ENCODE measurements at regions not wholly inside any gene's neighbourhood (a gene's known extent, or its start where the extent isn't known, plus 50 kb on each side); places are given as distances from the start of the nearest gene placed in this dataset.

DNA sequence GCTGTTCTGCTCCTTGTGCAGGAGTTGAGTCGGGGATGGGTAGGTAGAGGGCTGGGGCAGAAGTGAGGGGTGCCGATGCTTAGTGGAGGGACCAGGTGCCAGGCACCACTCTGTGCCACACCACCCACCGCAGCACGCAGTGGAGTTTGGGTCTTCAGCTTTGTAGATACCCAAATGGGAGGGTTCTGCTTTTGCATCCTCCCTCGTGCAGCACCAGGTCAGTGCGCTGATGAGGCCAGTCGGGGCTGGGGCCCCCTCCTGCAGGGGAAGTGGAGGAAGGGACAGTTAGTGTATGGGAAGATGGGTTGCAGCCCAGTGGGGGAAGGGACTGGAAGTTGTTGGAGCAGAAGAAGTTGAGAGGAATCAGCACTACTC is 244.0 kb downstream of the RHOU start:
- DNase-seq, result no peak

DNA sequence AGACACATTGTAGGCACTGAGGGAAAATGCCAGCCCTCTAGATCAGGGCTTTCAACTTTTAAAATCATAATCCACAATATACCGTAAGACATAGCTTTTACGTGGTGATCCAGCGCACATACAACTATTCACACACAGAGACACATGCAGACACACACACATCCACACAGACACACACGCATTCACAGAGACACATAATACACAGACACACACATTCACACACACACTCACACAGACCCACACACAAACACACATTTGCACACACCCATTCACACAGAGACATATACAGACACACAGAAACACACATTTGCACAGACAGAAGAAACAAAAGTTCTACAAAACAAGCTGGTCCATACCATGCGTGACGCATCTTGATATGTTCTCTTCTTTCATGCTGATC is 244.5 kb downstream of the RHOU start:
- DNase-seq, result no peak

DNA sequence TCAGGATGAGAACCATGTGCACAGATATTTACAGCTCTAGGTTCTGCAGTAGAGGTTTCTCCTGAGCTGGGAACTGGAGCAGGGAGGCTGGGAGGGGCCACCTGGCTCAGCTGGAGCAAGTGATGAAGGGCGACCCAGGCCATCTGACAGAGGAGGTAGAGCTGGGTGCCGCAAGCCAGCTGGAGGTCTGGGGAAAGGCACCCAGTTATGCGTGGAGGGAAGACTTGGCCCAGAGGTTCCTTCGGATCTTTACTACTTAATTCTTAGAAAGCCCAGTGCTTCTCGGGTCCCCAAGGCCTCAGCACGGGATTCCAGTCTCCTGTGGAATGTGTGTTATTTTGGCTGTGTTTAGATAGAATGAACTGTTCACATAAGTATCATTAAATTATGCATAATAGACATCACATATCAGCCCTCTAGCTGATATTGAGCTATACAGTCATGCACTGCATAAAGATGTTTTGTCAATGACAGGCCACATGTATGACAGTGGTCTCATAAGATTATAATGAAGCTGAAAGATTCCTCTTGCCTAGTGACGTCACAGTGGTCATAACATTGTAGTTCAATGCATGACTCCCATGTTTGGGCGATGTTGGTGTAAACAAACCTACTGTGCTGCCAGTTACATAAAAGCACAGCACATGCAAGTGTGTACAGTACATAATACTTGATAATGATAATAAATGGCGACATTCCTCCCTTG is 245.1 kb downstream of the RHOU start:
- no peak for DNase-seq

DNA sequence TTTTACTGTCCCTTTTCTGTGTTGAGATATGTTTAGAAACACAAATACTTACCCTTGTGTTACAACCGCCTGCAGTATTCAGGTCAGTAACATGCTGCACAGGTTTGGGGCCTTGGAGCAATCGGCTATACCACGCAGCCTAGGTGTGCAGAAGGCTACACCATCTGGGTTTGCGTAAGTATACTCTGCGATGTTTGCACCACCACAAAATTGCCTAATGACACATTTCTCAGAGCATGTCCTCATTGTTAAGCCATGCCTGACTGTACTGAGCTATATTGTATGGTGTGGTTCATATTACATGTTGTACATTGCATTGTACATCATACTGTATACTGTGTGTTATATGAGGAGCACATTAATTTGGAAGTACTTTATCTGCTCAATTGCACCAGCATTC is 247.4 kb downstream of the RHOU start:
- no peak for DNase-seq

DNA sequence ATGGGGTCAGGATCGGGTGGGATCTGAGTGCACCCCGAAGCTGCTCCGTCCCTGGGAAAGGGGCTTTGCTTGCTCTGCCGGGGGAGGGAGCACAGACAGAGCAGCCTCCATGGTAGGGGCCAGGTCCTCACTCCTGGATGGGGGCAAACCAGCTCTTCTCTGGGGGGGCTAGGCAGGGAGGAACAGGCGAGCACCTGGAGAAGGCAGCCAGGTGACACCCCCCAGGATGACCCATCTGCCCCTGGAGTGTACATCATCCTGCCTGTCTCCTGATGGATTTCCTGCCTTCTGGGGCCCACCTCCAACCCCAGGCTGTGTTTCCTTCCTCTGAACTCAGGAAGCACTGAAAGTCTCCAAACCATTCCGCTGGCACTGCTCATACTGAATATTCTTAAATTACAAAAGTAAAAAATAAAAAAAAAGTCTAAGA is 248.0 kb downstream of the RHOU start:
- no peak for DNase-seq

DNA sequence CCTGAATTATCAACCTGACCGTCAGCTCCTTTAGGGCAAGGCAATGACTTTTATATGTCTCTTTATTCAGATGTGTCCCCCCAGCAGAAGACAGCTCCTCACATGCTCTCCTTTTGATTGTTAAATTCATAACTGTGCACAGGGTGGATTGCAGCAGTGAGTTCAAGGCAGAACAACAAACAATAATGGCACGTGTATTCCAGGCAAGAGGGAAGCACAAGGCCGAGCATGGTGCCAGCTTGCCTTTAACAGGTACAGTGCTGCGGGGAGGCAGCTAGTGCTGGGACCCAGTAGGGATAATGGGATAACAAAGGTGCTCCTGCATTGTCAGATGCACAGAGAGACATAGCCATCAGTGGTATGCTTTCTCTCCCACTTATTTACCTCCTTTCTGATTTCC is 248.4 kb downstream of the RHOU start:
- DNase-seq, result no peak

DNA sequence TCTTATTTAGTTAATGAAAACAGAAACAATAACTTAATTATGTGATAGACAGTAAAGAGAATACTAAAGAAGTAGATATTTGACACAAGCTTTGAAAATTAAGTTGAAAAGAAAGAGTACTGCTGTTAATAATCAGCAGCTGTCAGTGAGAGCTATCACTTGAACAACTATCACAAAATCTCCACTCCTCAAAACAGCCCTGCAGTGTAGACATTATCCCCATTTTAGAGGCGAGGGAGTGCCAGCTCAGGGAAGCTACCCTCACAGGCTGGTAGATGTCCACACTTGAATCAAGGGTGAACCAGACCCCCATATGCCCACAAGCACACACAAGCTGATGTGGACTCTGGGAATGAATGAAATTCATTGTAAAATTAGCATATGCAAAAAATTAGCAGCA is 248.8 kb downstream of the RHOU start:
- DNase-seq, result no peak

DNA sequence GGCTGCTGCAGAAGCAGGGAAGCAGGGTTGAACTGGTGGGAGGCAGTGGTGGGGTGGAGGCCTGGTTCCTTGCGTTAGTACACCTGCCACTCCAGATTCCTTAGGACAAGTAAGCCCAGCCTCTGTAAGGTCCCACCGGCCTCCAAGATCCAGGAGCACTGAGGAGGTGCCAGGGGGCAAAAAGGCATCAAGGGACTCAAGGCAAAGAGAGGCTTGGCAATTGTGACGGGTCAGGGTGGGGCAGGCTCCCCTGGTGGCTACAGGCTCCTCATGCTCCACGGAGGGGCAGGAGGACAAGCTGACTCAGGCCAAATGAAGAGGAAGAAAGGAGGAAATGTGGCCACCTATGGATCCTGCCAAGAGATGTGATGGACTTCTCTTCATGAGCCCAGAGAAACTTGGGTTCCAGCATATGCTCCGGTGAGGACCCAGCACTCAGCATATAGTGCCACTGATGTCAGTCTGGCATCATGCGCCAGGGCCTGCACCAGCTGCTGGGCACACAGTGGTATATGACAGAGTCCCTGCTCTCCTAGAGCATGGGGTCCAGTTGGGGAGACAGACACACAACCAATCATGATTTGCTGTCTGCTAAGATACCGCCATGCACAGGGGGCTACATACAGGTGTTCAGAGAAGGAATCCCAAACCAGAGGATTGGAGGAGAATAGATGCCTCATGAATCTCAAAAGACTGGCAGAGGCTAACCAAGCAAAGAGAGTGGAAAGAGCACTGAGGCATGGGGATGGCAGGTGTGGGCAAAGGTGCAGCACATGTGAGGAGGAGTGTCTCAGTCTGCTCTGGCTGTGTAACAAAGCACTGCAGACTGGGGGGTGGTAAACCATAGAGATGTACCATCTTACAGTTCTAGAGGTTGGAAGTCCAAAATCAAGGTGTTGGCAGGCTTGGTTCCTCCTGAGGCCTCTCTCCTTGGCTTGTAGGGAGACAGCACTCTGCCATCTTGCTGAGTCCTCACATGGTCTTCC is 249.7 kb downstream of the RHOU start:
- DNase-seq, result no peak

DNA sequence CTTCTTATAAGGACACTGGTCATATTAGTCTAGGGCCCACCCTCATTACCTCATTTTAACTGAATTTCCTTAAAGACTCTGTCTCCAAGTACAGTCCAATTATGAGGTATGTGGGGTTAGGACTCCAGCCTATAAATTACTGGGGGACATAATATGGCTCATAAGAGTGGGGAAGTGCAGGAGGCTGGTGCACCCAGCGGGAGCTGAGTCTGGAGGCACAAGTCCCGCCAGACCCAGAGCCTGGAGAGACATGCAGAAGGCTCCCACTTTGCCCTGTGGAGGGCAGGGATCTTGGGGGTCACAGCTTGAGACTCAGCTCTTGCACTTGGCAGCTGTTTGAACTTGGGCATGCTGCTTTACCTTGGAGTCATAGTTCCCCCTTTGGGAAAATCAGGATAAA is 250.4 kb downstream of the RHOU start:
- DNase-seq, result no peak

DNA sequence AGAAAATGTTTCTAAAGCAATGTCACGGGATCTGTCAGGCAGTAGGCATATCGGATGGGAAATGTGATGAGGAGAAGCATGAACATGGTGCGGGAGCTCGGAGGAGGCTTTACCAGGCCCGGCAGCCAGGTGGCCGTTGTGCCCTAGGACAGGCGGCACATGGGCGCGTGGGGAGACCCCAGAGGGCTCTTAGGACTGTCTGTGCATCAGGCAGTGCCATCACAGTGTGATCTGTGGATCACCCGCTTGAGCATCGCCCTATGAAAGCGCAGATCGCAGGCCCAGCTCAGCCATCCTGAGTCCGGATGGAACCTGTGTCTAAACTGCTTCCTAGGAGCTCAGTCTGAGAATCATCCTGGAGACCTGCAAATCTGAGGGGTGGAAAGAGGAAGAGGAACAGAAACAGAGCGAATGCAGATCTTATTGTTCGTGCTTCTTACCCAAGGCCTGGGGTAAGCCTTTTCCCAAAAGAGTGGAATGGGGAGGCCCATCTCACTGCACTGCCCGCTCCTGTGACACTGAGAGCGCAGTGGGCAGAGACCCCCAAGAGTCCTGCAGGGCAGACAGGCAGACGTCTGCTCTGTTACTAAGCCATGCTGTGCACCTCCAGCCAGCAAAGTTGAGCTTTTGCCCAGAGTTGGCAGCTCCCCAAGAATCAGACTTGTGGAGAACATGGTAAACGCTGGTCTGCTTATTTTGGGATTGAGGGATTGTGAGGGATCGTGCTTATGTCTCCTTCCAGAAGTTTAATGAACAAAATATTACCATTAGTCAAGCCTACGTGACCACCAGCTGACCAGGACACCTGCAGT is 251.0 kb downstream of the RHOU start:
- DNase-seq, result no peak

DNA sequence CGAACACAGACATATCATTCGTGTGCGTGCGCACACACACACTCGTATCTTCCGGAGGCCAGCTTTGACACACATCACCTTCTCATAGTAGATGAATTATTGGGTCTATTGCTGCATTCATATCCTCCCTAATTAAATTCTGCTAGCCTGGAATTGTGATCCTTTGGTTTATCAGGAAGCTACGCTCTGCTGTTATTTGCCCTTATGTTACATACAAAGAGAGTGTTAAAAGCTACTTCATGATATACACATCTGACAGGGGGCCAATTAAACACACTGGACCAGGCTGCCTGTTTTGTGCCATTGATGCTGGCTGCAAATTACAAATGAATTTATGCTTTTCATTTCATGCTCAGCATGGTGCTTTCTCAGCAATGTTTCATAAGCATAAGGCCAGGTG is 252.0 kb downstream of the RHOU start:
- DNase-seq, result no peak

DNA sequence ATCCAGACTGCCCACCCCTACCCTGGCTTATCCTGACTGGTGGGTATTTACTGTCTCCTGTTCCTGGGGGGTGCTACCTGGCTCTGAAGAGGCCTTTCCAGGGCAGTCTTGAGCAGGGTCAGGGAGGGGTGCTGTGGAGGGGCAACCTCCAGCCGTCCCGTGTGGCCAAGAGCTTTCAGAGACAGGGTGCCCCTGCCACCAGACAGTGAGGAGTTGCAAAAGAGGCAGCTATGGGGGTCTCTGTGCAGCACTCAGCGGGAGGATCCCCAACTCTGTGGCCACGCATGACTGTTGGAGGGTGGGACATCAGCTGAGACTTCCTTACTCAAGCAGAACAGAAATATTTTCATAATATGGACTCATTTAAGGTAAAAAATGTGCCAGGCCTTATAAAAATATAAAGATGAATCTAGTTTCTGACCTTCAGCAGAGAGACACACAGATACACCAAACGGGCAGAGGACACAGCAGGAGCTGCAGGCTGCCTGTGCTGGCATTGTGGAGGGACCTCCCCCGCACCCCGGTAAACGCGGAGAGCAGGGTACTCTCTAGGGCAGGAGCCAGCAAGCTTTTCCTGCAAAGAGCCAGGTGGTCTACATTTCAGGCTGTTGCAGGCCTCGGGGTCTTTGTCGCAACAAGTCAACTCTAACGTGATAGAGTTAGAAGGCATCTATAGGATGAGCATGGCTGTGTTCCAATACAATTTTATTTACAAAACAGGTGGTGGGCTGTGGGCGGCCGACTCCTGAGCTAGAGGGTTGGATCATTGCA is 252.6 kb downstream of the RHOU start:
- no peak for DNase-seq

DNA sequence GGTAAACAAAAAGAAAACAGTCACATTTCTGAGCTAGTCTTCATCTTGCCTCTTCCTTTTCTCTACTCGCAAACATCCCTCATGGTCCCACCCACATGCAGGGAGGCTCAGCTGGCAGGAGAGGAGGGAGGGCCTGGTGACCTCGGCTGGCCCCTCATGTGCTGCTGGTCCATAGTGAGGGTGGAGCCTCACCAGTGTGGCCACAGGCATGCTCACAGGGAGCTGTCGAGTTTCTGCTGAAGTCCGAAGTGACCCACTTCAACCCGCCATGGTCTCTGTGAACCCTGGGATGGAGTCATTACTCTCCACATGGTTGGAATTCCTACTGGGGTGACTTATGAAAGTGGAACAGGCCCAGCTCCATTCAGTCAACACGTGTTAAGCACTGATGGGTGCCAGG is 253.4 kb downstream of the RHOU start:
- no peak for DNase-seq

DNA sequence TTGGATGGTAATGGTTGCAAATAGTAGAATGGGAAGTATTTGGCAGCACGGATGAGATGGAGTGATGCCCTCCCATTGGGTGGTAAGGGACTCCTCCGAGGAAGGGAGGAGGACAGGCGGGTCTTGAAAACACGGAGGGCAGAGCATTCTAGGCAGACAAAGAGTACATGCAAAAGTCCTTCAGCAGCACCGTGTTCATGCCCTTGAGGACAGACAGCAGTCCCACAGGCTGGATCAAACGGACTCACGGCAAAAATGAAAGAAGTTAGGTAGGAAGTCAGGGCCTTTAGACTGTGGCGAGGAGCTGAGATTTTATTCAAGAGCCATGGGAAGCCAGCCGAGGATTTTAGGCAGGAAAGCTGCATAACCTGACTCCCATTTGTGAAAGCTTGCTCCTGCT is 253.9 kb downstream of the RHOU start:
- no peak for DNase-seq

DNA sequence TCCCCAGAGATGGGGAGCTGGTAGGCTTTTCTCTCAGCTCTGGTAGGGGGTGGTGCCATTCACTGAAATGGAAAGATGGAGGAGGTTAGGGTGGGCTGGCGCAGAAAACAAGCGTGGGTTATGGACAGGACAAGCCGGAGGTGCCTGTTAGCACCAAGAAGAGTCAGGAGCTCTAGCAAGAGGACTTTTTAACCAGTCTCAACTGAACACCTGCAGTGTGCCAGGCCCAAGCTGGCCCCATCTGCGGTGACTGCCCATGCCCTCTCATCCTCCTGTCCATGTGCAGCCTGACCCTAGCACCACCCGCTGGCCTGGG is 254.4 kb downstream of the RHOU start:
- no peak for DNase-seq

DNA sequence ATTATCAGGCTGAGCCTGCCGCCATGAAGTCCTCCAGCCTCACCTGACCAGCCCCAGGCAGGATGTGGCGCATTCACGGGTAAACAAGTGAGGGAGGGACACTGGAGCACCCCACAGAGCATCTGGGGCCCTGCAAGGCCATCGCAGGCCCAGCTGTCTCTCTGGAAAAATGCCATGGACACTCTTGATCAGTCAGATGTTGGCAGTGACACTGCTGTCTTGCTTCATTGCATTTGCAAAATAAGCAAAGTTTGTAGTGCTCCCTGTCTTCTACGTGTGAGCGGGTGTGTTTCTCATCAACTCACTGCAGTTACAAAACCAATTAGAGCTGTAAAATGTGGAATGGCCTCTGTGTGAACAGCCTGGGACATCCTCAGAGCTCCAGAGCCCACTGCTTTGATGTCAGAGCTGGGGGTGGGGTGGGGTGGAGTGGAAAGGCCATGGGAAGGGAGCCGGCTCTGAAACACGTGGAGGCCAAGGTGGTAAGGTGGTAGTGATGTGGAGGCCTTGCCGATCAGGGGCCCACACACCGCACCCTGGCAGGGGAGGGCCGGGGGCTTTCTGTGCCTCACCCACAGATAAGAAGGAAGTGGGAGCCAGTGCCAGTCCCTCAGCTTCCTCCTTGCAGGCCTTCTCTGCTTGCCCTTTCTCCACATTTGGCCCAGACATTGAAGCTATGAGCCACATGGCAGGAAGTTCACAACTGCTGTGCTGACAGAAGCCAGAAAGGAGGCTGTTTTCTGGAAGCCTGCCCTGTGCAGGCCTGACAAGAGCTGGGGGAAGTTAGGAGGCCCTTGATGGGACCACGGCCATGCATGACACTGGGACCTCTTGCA is 254.9 kb downstream of the RHOU start:
- no peak for DNase-seq

DNA sequence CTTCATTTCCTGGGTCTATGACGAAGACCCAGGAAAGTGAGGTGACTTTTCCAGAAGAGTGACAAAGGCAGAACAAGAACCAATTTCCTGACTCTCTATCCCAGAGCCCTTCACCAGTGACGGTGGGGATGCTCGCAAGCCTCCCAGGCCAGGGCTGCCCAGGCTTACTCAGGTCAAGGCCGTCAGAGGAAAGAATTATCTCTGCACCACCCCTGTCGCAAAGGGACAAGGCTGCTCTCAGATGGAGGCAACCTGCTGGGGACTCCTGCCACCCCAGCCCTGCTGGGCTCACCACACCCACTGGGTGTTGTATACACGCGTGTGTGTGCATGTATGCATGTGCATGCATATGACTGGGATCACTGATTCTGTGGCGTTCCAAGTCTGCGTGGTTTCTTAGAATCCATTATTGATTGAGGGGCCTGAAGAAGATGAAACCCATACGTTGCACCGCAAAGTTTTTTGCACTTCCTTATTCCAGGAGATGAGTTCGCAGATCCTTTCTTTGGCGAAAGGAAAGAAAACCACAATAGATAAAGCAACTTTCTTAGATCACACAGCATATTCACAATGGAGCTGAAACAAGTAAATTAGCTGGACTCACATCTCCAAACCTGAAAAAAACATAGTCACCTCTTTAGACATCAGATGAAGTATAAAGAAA is 255.8 kb downstream of the RHOU start:
- DNase-seq, result no peak

DNA sequence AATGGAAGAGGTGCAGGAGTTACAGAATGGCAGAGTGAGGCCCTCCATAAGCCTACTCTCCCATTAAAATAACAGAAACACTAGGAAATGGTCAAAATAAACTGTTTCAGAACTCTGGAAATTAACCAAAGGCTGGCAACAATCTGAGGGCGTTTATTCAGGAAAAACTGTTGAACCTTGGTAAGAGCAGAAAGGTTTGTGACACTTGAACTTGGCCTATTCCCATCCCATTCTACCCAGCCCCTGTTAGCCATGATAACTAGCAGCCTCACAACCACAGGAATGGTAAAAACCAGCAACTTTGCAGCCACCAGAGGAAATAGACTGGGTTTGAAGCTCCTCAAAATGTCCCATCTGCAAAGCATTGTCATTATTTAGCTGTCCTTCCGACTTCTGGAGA is 256.8 kb downstream of the RHOU start:
- DNase-seq, result no peak

DNA sequence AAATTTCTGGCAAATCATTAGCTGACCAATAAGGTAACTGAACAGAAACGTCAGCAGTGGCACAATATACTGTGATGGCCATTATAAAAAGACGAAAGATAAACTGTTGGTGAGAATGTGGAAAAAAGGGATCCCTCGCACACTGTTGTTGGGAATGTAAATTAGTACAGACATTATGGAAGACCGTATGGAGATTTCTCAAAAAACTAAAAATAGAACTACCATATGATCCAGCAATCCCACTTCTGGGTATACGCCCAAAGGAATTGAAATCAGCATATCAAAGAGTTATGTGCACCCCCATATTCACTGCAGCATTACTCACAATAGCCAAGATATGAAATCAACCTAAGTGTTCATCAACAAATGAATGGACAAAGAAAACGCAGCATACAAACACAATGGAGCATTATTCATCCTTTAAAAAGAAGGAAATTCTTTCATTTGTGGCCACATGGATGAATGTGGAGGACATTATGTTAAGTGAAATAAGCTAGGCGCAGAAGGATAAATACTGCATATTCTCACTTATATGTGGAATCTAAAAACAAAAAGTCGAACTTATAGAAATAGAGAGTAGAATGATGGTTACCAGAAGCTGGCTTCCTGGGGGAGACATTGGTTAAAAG is 257.7 kb downstream of the RHOU start:
- DNase-seq, result no peak

DNA sequence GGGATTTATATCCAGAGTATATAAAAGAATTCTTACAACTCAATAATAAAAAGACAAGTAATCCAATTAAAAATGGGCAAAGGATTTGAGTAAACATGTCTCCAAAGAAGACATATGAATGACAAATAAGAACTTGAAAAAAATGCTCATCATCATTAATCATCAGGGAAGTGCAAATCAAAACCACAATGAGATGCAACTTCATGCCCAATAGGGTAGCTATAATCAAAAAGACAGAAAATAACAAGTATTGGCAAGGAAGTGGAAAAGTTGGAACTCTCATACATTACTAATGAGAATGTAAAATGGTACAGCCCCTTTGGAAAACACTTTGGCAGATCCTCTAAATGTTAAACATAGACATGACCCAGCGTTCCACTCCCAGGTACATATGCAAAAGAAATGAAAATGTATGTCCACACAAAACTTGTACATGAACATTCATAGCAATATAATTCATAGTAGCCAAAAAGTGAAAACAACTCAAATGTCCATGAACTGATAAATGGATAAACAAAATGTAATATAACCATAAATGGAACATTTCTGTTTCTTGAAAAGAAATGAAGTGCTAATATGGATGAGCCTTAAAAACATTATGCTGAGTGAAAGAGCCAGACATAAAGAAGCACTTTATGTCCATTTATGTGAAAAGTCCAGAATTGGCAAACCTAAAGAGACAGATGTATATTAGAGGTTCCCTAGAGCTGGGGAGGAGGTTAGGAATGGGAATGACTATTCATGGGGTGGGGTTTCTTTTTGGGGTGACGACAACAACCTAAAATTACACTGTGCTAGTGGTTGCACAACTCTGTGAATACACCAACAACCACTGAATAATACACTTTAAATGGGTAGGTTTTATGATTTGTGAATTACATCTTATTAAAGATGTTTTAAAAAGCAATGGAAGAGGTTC is 259.7 kb downstream of the RHOU start:
- DNase-seq, result no peak

Measured in CD4-positive, alpha-beta T cell treated with Interleukin-10 for 1 hour (primary cell).